Hindlimb muscle (tissue), 1 donor: ENCODE measurements at regions not wholly inside any gene's neighbourhood (a gene's known extent, or its start where the extent isn't known, plus 50 kb on each side); places are given as distances from the start of the nearest gene placed in this dataset.

Experiments used
- DNase-seq: peaks from one replicate; pipeline ENCODE4 v3.0.0-alpha.2; 2013

GRCh38 chr10:63865210-63865609 is 344.0 kb downstream of the REEP3 start:
- DNase-seq = no peak

GRCh38 chr10:63866075-63866746 is 345.0 kb downstream of the REEP3 start:
- DNase-seq = peak; percentile 67

DNA sequence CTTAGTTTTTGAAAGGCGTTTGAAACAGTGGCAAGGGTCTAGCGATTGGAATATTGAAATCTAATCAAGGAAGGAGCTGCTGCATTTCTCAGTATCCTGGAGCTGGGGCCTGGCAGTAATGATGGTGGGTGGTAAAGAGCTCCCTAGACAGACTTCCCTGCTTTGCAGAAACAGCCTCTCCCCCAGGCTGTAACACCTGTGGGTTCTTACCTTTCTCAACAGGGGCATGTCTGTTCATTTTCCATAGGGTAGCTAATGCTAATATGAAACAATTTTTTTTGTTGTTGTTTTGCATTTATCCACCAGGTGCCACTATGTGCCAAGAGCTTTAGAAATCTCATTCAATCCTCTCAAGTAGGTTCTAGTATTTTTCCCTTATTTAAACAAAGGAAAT is 345.5 kb downstream of the REEP3 start:
- DNase-seq = no peak

- no peak for DNase-seq
These were observed 357.2 kb downstream of the REEP3 start for GRCh38 chr10:63878428-63878827.

- no peak for DNase-seq
These were observed 362.7 kb downstream of the REEP3 start for GRCh38 chr10:63883861-63884260.

GRCh38 chr10:63884426-63884825 is 363.2 kb downstream of the REEP3 start:
- no peak for DNase-seq

DNA sequence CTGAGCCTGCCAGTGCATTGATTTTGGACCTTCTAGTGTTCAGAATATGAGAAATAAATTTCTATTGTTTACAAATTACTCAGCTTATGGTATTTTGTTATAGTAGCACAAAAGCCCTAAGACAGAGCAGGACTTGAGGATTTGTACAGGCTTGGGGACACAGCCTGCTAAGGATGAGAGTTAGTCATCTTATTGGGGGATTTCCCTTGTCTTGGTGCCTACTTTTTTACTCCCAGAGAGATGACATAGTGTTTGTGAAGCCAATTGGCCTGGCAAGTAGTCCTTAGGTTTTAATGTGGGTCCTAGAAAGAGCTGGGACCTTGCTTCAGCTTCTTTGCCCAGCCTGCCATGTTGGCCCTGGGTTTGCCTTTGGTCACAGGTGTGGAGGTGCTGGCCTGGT is 364.0 kb downstream of the REEP3 start:
- no peak for DNase-seq

DNA sequence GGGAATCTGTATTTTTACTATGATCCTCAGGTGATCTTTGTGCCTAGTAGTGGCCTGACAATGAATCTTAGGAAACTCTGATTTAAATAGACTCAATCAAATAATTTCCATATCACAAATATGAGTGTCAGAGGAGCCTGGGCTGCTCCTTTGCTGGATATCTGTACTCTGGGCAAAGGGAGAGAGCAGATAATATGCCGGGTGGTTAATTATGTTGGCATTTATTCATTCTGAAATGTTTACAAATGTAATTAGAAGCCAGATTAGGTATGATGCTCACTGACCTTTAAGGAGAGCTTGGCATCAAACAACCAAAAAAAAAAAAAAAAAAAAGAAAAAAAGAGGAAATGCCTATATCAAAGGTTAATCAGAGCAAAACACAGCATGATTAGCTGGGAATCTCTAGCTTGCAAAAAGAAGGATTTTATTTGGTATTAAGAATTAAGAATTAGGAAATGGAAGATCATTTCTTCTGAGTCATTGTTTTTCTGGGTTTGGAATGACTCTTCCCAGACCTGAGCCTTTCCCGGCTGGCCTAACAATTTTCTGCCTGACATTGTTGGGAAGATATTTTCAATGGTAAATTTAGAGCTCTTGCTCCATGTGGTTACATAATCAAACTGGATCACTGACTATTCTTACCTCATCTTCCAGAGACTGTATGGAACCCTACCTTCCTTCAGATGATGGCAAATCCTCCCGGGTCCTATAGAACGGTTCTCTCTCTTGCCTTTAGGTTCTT is 365.3 kb downstream of the REEP3 start:
- no peak for DNase-seq

GRCh38 chr10:63887023-63887589 is 365.9 kb downstream of the REEP3 start:
- DNase-seq = no peak

- no peak for DNase-seq
These were observed 366.6 kb downstream of the REEP3 start for GRCh38 chr10:63887600-63888370.

GRCh38 chr10:63889803-63890202 is 368.6 kb downstream of the REEP3 start:
- DNase-seq = no peak

DNA sequence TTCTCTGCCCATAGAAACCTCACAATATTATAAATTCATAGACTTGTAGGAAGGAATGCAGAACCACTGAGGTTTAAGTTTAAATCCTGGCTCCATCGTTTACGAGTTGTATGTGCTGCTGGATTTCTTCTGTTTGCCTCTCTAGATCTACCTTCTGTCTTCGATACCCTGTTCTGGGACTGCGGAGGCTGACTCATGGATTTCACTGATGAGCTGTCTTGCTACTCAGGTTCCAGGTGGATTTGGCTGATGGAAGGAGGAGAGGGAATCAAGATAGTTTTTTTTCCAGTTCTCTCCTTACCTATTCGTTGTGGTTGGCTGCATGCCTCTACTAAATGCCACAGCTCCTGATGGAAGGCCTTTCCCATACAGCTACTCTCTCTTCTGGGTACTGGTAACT is 375.8 kb downstream of the REEP3 start:
- no peak for DNase-seq

- no peak for DNase-seq
These were observed 378.6 kb downstream of the REEP3 start for GRCh38 chr10:63899673-63900300.

DNA sequence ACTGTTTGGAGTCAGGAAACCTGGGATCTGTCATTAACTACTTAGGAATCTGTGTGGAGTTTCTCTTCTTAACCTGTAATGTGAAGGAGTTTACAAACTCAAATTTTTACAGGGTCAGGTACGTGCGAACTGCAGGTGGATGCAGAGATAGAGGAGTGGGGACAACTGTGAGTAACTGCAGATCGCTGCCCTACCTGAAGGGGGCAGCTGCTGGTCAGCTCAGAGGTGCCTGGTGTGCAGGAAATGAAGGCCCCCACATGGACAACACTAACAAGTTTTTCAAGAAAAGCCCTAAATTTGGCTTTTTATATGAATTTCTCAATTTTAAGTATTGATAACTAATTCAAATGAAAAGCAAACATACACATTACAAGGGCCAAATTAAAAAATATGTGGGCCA is 380.0 kb downstream of the REEP3 start:
- DNase-seq = no peak

DNA sequence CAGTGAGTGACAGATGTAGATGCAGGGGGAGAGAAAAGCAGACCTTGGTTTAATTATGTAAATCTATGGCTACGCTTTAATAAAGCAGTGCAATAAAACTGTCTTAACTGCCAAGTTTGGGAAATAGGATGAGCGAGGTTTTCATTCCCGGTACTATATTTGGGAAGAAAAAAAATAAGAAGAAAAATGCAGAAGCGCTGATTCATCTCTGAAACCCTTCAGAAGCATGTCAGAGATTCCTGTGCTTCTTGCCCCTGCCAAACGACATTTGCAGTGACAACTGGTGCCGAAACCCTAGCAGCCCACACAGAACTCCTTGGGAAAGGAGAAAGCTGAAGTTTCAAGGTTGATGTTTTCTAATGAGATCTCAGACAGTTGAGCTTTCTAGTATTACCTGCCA is 380.7 kb downstream of the REEP3 start:
- no peak for DNase-seq

GRCh38 chr10:63910806-63911205 is 389.6 kb downstream of the REEP3 start:
- DNase-seq = no peak

- no peak for DNase-seq
These were observed 394.0 kb downstream of the REEP3 start for GRCh38 chr10:63915240-63915639.

DNA sequence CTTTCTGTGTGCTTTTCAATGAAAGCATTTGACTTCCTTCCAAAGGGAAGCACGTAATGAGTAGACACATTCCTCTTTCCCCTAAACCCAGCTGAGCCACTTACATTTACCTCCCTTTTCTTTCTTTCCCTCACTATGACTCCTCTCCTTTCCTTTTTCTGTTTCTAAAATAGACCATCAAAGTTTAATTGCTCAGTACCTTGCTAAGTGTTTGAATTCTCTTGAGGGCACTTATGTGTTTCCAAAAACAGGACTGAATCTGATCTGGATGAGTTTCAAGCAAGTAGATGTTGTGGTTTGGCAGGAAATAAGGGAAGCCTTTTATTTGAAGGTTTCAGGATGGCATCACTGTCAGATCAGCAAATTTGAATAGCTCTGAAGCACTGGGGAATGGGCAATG is 396.2 kb downstream of the REEP3 start:
- no peak for DNase-seq

DNA sequence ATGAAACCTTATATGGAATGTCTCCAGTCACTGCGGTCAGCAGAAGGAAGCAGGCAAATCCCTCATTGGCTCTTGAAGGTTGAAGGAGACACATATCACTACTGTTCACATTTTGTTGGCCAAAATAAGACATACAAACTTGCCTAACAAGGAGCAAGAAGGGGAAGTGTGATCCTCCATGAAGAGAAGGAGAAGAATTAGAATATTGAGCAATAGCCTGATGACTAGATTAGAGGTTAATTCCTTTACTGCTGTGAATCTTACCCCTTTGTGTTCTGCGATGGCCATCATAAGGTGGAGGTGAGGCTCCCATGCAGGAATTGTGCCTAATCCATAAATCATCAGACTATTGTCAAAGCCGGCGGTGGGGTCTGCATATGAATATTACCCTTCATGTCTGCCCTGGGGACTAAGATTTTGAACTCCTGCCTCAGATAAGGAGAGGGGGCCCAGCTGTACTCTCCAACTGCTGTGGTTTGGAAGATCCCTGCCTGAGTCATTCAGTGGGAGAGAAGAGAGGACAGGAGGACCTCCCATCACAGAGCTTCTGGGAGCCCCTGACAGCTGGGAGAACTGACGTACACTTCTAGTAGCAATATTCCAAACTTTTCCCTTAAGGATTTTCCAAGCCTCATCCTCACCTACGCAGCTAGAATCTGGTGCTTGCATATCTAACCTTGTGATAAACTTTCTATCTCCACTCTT is 398.5 kb downstream of the REEP3 start:
- no peak for DNase-seq

GRCh38 chr10:63920926-63921325 is 399.7 kb downstream of the REEP3 start:
- DNase-seq = no peak

- no peak for DNase-seq
These were observed 400.8 kb downstream of the REEP3 start for GRCh38 chr10:63921908-63922467.
